NOMO-1 treated with dmso at 0.1 percent for 144 hours (cell line): ENCODE measurements at regions not wholly inside any gene's neighbourhood (a gene's known extent, or its start where the extent isn't known, plus 50 kb on each side); places are given as distances from the start of the nearest gene placed in this dataset.

Experiments
- DNase-seq: peaks from one replicate; lab custom pipeline; 2025; ENCODE audit not compliant: unreplicated experiment; lab: John Stamatoyannopoulos, UW

DNA sequence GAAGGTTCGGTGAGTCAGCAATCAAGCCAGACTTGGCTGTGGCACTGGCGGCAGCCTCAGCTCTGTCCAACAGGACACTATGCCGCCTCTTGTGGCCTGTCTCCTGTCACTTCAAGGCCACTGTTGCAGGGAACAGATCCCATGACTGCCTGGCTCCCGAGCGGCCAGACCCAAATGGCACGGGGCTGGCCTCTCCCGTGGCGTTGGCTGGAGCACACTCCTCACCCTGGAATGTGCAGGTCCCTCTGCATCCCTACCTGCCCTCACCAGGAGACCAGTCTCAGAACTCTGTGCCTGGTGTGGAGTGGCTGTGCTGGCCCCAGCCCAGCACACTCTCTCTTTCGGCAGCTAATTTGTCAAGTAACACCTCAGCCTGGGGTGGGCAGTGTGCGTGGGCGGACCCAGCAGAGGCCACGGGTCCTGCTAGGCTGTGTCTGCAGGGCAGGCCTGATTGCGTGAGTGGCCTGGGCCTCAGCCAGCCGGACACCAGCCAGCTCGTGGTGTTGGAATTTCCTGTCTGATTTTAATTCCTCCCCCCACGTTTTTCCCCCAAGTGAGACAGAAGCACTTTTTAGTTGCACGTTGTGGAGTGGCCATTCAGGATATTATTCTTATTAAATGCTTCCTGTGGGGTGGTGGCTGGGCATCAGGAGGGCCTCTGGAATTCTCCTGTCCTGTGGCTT, 179.3 kb downstream of the GLI2 start:
- DNase-seq, result no peak

- DNase-seq, result no peak
Observed at GRCh38 chr2:120915670-120916069, 180.0 kb downstream of the GLI2 start.

DNA sequence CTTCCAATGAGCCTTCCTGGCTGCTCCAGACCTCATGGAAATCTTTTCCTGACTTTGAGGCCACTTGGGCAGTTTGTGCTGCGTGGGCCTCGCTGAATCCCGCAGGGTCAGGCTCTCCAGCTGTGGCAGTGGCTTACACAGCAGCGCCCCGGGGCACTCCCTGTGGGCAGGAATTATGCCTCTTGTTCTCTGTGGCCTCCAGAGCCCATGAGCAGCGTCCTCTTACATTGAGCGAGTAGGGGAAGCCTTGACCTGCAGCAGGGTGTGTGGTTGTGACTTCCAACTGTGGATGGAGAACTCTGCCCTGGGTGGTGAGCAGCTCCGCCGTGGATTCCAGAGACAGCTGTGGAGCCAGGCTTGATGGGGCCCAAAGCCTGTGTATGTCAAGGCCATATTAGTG, 180.8 kb downstream of the GLI2 start:
- no peak for DNase-seq

- no peak for DNase-seq
Observed at GRCh38 chr2:120917886-120918285, 182.2 kb downstream of the GLI2 start.

- no peak for DNase-seq
Observed at GRCh38 chr2:120919216-120919615, 183.5 kb downstream of the GLI2 start.

GRCh38 chr2:120919771-120920453, 184.2 kb downstream of the GLI2 start:
- no peak for DNase-seq

GRCh38 chr2:120920454-120921148, 184.9 kb downstream of the GLI2 start:
- no peak for DNase-seq

- DNase-seq, result no peak
Observed at GRCh38 chr2:120921457-120921856, 185.8 kb downstream of the GLI2 start.

GRCh38 chr2:120922571-120923332, 187.1 kb downstream of the GLI2 start:
- no peak for DNase-seq

- no peak for DNase-seq
Observed at GRCh38 chr2:120923426-120923825, 187.8 kb downstream of the GLI2 start.

DNA sequence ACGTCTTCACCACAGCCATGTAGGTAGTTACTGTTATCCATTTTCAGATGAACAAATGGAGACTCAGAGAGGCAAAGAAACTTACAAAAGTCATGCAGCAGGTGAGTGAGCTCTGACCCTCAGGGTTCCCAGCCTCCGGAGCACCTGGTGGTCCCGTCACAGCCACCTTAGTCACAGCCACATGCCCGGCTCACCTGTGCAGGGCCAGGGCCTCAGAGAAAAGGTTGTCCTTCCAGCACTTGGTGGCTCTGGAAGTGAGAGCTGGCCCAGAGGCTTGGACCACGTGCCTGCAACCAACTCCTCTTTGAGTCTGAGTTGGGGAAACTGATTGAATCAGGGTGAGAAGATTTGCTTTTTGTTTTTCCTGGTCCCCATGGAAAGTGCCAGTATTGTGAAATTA, 189.3 kb downstream of the GLI2 start:
- DNase-seq, result no peak

DNA sequence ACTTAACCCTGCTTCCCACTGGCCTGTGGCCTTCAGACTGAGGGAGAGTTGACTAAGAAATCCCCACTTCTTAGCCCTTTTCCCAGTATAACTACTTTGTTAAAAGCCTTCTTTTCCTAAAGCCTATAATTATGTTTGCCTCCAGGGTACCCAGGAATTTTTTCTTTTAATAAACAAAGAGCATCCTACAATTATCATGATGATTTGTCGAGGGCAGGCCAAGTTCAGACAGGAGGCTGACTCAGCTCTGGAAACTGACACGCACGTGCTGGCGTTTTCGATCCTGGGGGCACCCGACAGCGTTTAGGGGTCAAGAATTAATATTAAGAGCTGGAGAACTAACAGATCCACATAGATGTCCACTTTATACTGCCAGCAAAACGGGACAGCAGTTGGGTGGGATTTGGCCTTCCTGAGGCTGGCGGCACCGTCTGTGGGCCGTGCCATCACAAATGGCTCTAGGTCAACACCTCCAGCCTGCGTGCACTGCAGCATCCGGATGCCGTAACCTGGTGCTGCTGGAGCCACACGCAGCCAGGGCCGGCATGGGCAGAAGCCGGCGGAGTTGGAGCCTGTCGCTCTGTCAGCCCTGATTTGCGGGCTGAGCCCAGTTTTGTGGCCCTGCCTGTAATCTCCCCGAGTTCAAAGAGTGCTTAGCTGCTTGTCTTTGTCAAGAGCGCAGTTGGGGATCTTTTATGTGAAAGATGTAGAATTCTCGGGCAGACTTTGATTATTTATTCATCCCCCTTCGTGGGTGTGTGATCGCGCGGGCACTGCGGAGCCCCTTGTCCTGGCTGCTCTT, 191.0 kb downstream of the GLI2 start:
- DNase-seq, result no peak

DNA sequence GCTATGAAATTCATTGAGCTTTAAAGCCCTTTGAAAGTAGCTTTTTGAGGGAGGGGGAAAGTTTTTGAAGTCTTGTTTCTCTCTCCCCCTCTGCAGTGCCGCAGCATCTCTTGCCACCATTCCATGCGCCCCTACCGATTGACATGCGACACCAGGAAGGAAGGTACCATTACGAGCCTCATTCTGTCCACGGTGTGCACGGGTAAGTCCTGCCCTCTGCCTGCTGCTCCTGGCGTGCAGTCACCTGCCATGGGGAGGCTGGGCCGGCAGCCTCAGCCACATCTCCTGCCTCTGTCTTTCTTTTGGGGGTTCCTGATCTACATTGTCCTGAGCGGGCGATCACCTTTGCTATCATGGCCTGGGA, 191.6 kb downstream of the GLI2 start:
- no peak for DNase-seq

- no peak for DNase-seq
Observed at GRCh38 chr2:120929829-120930228, 194.2 kb downstream of the GLI2 start.

DNA sequence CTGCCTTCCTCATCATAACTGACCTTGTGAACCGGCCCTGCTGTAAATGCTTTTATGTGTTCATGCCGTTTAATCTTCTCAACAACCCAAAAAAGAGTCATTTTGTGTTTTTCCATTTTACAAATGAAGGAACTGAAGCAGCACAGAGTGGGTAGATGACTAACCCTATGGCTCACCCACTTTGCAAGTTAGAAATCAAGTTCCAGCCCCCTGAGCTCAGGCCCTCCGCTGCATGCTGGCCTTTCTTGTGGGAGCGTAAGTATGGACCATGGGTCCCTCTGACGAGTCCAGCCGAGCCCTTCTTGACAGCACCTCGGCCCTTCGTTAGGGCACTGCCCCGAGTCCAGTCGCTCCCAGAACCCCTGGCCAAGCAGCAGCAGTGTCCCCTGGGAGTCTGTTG, 194.6 kb downstream of the GLI2 start:
- DNase-seq, result no peak

DNA sequence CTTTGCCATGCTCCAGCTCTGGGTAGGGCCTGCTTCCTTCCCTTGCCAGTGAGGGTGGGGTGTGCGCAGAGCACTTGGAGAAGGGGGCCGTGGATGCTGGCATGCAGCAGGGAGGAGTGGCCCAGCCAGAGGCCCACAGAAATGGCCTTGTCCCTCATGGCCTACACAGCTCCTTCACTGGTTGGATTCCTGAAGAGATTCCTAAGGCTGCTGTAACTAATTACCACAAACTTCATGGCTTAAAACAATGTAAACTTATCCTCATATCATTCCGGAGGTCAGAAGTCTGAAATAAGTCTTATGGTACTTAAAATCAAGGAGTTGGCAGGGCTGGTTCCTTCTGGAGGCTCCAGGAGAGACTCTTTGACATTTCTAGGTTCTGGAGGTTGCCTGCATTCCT, 195.2 kb downstream of the GLI2 start:
- DNase-seq, result no peak

DNA sequence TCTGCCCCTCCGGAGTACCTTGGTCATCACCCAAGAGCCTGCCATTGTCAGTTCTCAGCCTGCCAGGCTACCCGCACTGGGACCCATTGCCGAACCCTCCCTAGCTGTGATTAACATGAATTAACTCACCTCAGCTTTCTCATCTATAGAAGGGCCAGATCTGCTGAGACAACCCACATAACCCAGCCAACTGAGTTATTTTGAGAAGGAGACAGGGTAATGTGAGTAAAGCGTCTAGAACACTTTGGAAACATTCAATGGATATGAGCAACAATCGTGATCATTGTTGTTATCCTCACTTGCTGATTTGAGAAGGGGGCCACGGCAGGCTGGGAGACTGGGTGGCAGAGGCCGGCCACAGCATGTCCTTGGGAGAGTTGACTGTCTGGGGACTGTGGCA, 196.8 kb downstream of the GLI2 start:
- DNase-seq, result no peak

GRCh38 chr2:120932881-120933280, 197.2 kb downstream of the GLI2 start:
- no peak for DNase-seq

DNA sequence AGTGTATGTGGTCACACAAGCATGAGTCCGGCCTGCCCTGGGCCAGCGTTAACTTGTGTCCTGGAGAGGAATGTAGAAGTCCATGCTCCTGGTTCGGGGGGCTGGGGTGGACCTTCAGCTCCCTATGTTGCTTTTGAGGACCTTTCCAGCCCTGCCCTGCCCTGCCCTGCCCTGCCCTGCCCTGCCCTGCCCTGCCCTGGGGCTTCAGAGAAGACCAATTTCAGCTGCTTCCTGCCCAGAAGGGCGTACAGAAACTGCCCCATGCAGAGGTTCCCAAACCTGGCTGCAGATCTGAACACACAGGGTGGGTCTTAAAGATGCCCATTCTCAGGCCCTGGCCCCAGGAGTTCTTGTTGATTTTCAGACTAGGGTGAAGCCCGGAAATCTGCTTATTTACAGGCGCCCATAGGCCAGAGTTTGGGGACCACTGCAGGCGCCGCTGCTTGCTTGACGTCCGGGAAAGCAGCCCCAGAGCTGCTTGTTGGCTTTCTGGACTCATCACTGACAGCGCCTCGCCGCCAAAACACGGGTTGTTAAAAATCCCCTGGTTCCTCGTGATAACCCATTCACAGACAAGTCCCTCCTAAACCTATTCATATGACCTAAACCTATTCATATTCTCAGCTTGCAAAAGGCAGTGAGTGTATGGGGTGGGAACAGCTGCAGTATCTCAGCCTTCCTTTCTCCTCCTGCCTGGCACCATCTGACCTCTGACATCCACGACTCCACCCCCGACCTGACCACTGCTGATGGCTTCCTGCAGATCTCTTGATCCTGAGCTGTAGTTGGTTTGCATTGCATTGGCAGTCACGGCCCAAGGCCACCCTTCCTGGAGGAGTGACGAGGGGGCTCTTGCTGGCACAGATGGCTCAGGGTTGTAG, 198.3 kb downstream of the GLI2 start:
- no peak for DNase-seq
